Panc1 (cell line): ENCODE measurements at regions not wholly inside any gene's neighbourhood (a gene's known extent, or its start where the extent isn't known, plus 50 kb on each side); places are given as distances from the start of the nearest gene placed in this dataset.

Experiments used
- CTCF ChIP-seq: fragments of 450-650 bp; IDR thresholded peaks from 2 replicates; pipeline ENCODE4 v1.5.1; 2017; ENCODE audit warnings: mild to moderate bottlenecking
- SIN3A ChIP-seq: IDR thresholded peaks from 2 replicates; pipeline ENCODE4 v1.6.1; 2012; ENCODE audit warnings: low read depth, mild to moderate bottlenecking, low read length, moderate library complexity, borderline replicate concordance; ENCODE audit not compliant: insufficient read depth

GRCh38 chr12:7591531-7591930 lies 74.2 kb downstream of the APOBEC1 start:
- TF ChIP-seq CTCF (no peak), SIN3A (no peak)
